PC-3 (cell line): ENCODE measurements at regions not wholly inside any gene's neighbourhood (a gene's known extent, or its start where the extent isn't known, plus 50 kb on each side); places are given as distances from the start of the nearest gene placed in this dataset.

Experiments
- ATAC-seq: fragments of 200-7000 bp; cut with Tn5 transposase; 2 replicates; pipeline ENCODE4 v1.9.1; 2020; ENCODE audit warnings: mild to moderate bottlenecking, moderate library complexity
- BruUV-seq: library from RNA; stranded (reverse); fragments of 400-500 nt; replicated peaks from 2 replicates; lab custom pipeline; 2021; lab: Mats Ljungman, UMichigan
- CTCF ChIA-PET: fragments of 300-600 bp; sonication (Branson Sonifier 250); formaldehyde crosslinking; loops from one replicate; lab custom pipeline; 2022; ENCODE audit warnings: antibody characterized with exemption; lab: Charles Lee
- POLR2A ChIA-PET: fragments of 300-600 bp; sonication (Branson Sonifier 250); formaldehyde crosslinking; loops from one replicate; lab custom pipeline; 2022; ENCODE audit warnings: antibody characterized with exemption; ENCODE audit not compliant: unreplicated experiment; lab: Charles Lee
- DNase-seq: peaks from one replicate; pipeline ENCODE4 v3.0.0-alpha.2; 2015
- H2AFZ ChIP-seq: fragments of 300-600 bp; sonication (generic); 2 replicates; pipeline ENCODE4 v1.6.0; 2016; ENCODE audit warnings: antibody characterized with exemption, low read length
- H3F3A ChIP-seq: fragments of 300-600 bp; sonication (generic); one replicate; pipeline ENCODE4 v1.6.0; 2017; ENCODE audit warnings: antibody characterized with exemption, low read length, control low read depth, mild to moderate bottlenecking; ENCODE audit not compliant: unreplicated experiment
- H3K27ac ChIP-seq: fragments of 300-600 bp; sonication (generic); 2 replicates; pipeline ENCODE4 v1.5.1; 2016; ENCODE audit warnings: mild to moderate bottlenecking, low read length
- H3K27me3 ChIP-seq: fragments of 300-600 bp; sonication (generic); 2 replicates; pipeline ENCODE4 v1.6.1; 2016; ENCODE audit warnings: low read length, mixed read lengths
- H3K36me3 ChIP-seq: fragments of 300-600 bp; sonication (generic); 2 replicates; pipeline ENCODE4 v1.6.1; 2016; ENCODE audit warnings: low read depth, mixed run types, low read length, mixed read lengths
- H3K4me1 ChIP-seq: fragments of 300-600 bp; sonication (generic); 2 replicates; pipeline ENCODE4 v1.5.1; 2016; ENCODE audit warnings: low read length; ENCODE audit not compliant: insufficient read depth
- H3K4me2 ChIP-seq: fragments of 300-600 bp; sonication (generic); 2 replicates; pipeline ENCODE4 v1.6.0; 2016; ENCODE audit warnings: low read length
- H3K4me3 ChIP-seq: fragments of 300-600 bp; sonication (generic); 2 replicates; pipeline ENCODE4 v1.5.1; 2016; ENCODE audit warnings: mild to moderate bottlenecking, low read length, mixed read lengths
- H3K79me2 ChIP-seq: fragments of 300-600 bp; sonication (generic); 2 replicates; pipeline ENCODE4 v1.6.1; 2017; ENCODE audit warnings: low read length, mixed read lengths
- H3K9ac ChIP-seq: fragments of 300-600 bp; sonication (generic); 2 replicates; pipeline ENCODE4 v1.6.0; 2016; ENCODE audit warnings: mild to moderate bottlenecking, low read length
- H3K9me2 ChIP-seq: fragments of 300-600 bp; sonication (generic); replicated peaks from 2 replicates; pipeline ENCODE4 v1.6.1; 2016; ENCODE audit warnings: mixed run types, low read length, mixed read lengths
- H3K9me3 ChIP-seq: fragments of 300-600 bp; sonication (generic); 2 replicates; pipeline ENCODE4 v1.6.1; 2016; ENCODE audit warnings: low read length, mixed read lengths
- H4K20me1 ChIP-seq: fragments of 300-600 bp; sonication (generic); 2 replicates; pipeline ENCODE4 v1.6.1; 2016; ENCODE audit warnings: low read length, mixed read lengths
- EZH2 ChIP-seq: fragments of 300-600 bp; sonication (generic); IDR thresholded peaks from one replicate; pipeline ENCODE4 v1.6.1; 2017; ENCODE audit warnings: antibody characterized with exemption, mild to moderate bottlenecking, low read length; ENCODE audit not compliant: unreplicated experiment
- EZH2phosphoT487 ChIP-seq: fragments of 300-600 bp; sonication (generic); IDR thresholded peaks from 2 replicates; pipeline ENCODE4 v1.6.1; 2018; ENCODE audit warnings: mild to moderate bottlenecking, antibody characterized with exemption, low read length, borderline replicate concordance
- intact Hi-C: fragments of 100-400 bp; cut with micrococcal nuclease; formaldehyde crosslinking; loops from 2 replicates; pipeline ENCODE4 v1.9.0; 2023
- TF ChIP-seq, protein P1 (sequence below): fragments of 300-600 bp; sonication (generic); conservative IDR thresholded peaks from 2 replicates; pipeline ENCODE4 v1.5.1; 2017; ENCODE audit warnings: antibody characterized with exemption, low read depth, mild to moderate bottlenecking, low read length

DNA sequence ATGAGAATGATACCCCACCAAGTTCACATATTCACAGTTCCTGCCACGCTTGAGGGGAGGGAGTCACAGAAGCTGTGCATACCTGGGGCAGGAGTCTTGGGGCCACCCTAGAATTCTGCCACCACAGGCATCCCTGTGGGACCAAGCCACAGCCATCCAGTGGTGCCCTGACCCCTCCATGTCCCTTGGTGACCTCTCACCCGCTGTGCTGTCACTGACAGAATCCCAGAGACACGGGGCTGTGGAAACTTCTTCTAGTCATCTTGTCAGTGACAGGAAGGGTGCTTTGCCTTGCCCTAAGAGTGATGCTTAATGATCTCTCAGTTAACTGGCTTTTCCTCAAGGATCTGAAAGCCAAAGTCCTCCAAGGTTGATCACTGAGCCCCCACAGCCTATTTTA is 58.4 kb upstream of the UQCRFS1 start:
- CTCF ChIA-PET, result no interaction called here
- POLR2A ChIA-PET, result no interaction called here
- H3F3A ChIP-seq, result no peaks in the 10 kb centered on the region
- no peak overlapping the region for H3K27ac ChIP-seq
- no peaks in the 10 kb centered on the region for H3K79me2 ChIP-seq
- no peaks in the 10 kb centered on the region for H3K36me3 ChIP-seq
- H3K9me2 ChIP-seq, result no peaks in the 10 kb centered on the region
- no peak for TF ChIP-seq EZH2phosphoT487
- TF ChIP-seq, protein P1, sequence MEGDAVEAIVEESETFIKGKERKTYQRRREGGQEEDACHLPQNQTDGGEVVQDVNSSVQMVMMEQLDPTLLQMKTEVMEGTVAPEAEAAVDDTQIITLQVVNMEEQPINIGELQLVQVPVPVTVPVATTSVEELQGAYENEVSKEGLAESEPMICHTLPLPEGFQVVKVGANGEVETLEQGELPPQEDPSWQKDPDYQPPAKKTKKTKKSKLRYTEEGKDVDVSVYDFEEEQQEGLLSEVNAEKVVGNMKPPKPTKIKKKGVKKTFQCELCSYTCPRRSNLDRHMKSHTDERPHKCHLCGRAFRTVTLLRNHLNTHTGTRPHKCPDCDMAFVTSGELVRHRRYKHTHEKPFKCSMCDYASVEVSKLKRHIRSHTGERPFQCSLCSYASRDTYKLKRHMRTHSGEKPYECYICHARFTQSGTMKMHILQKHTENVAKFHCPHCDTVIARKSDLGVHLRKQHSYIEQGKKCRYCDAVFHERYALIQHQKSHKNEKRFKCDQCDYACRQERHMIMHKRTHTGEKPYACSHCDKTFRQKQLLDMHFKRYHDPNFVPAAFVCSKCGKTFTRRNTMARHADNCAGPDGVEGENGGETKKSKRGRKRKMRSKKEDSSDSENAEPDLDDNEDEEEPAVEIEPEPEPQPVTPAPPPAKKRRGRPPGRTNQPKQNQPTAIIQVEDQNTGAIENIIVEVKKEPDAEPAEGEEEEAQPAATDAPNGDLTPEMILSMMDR, result no peak
- H2AFZ ChIP-seq, result no peak overlapping the region
- 0 out of 2 replicates have a peak, but pooled peaks cover 3% of the 10 kb centered on the region for H3K27me3 ChIP-seq
- H3K9me3 ChIP-seq, result no peaks in the 10 kb centered on the region
- BruUV-seq, result no TSS peak
- DNase-seq (no peak), ATAC-seq (no peak)
- H3K4me2 ChIP-seq, result no peak overlapping the region
- H3K4me1 ChIP-seq, result no peaks in the 10 kb centered on the region
- H3K4me3 ChIP-seq, result no peak overlapping the region
- intact Hi-C loops, result no loop called here
- no peaks in the 10 kb centered on the region for H4K20me1 ChIP-seq
- no peak overlapping the region for H3K9ac ChIP-seq

DNA sequence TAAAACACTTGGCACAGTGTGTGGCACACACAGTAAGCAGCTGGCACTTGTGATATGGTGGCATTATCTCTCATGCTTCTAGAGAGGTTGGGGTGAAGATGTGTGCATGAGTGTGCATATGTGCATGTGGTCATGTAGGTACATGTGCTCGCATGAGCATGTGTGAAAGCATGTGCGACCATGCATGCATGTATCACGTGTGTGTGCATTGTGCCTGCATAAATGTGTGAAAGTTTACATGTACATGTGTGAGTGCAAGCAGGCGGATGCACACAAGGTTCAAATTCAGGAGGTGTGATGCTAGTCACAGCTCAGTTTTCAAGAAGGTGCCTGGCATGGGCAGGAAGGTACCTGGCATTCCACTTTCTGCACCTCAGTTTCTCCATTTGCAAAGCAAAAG is 59.0 kb upstream of the UQCRFS1 start:
- no peak overlapping the region for H3K27ac ChIP-seq
- no TSS peak for BruUV-seq
- intact Hi-C loops, result no loop called here
- H3K79me2 ChIP-seq, result no peaks in the 10 kb centered on the region
- H3K4me1 ChIP-seq, result no peaks in the 10 kb centered on the region
- ATAC-seq (no peak), DNase-seq (no peak)
- CTCF ChIA-PET, result no interaction called here
- no peak overlapping the region for H3K4me2 ChIP-seq
- H3F3A ChIP-seq, result no peaks in the 10 kb centered on the region
- H3K36me3 ChIP-seq, result no peaks in the 10 kb centered on the region
- POLR2A ChIA-PET, result no interaction called here
- 0 out of 2 replicates have a peak, but pooled peaks cover 3% of the 10 kb centered on the region for H3K27me3 ChIP-seq
- H4K20me1 ChIP-seq, result no peaks in the 10 kb centered on the region
- H3K9me3 ChIP-seq, result no peaks in the 10 kb centered on the region
- no peak for TF ChIP-seq EZH2phosphoT487
- TF ChIP-seq, protein P1, result no peak
- TF ChIP-seq EZH2, result no peak
- no peak overlapping the region for H3K9ac ChIP-seq
- no peak overlapping the region for H3K4me3 ChIP-seq
- no peaks in the 10 kb centered on the region for H3K9me2 ChIP-seq
- no peak overlapping the region for H2AFZ ChIP-seq

DNA sequence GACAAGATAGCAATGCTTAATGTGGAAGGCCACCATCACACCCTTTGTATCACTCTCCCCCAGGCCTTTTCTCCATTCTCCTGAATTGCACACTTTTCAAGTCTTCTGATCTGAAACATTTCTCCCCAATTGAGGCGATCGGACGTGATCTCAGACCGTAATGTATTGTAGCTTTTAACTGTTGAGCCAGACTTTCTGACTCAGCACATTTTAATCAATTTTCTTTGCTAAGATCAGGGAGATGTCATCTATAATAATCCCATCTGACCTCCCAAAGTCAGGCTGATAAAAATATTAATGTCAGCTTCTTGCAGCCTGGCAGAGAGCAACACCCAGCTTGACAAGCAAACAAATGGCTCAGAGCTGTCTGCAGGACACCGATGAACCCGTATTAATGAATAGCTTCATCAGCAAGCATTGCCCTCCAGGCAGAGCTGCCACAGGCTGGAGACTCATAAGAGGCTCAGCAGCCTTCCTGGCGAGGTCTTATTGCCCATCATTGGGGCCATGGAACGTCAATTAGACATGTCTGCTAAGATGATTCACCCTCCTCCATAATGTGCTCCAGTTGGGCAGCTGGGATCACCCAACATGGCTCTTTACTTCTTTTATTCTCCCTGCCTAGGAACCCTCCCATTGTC is 60.2 kb upstream of the UQCRFS1 start:
- CTCF ChIA-PET, result no interaction called here
- intact Hi-C loops, result no loop called here

More for the DNA sequence above, 60.2 kb upstream of the UQCRFS1 start:
- Histone ChIP-seq H4K20me1 (no peaks in the 10 kb centered on the region), H3K36me3 (no peaks in the 10 kb centered on the region), H3F3A (no peaks in the 10 kb centered on the region), H3K4me1 (no peaks in the 10 kb centered on the region), H3K9ac (no peak overlapping the region), H3K9me2 (no peaks in the 10 kb centered on the region), H3K27me3 (0 out of 2 replicates have a peak, but pooled peaks cover 3% of the 10 kb centered on the region), H3K79me2 (no peaks in the 10 kb centered on the region), H3K9me3 (no peaks in the 10 kb centered on the region), H3K4me2 (no peak overlapping the region), H3K27ac (no peak overlapping the region), H3K4me3 (no peak overlapping the region), H2AFZ (no peak overlapping the region)
- DNase-seq (no peak), ATAC-seq (no peak)
- TF ChIP-seq EZH2, result no peak
- TF ChIP-seq, protein P1, result no peak
- no peak for TF ChIP-seq EZH2phosphoT487
- POLR2A ChIA-PET, result no interaction called here
- no TSS peak for BruUV-seq
